ENCODE measurements at regions not wholly inside any gene's neighbourhood (a gene's known extent, or its start where the extent isn't known, plus 50 kb on each side); places are given as distances from the start of the nearest gene placed in this dataset.
A peak's percentile ranks its signal among the peaks of the same experiment; 100 is the strongest.

GRCh38 chr10:129375171-129375570 lies 91.9 kb upstream of the MGMT start (continued):
- TF ChIP-seq TCF7L2 (IDR thresholded peaks at IDR 0.05; ENCODE audit: borderline replicate concordance, extremely low read depth, insufficient read depth, insufficient read length) (no peak), POLR2A (IDR thresholded peaks at IDR 0.05; ENCODE audit: borderline replicate concordance, extremely low read depth, insufficient read depth, insufficient read length) (no peak)

- H3K4me3 ChIP-seq (replicated peaks in 1 of 2; ENCODE audit: low read depth in 1 of 2, low read length in 2 of 2), result no peak overlapping the region
- BruUV-seq (replicated peaks), result no TSS peak
These were observed 91.1 kb upstream of the MGMT start for GRCh38 chr10:129375912-129376311.

GRCh38 chr10:129380279-129380678 lies 86.8 kb upstream of the MGMT start:
- H3K27me3 ChIP-seq (ENCODE audit: insufficient read depth, low read length), result no peaks in the 10 kb centered on the region
- peaks cover 14 to 15% of the 10 kb centered on the region in 2 experiments; a peak in 2 of 4 replicates for H3K9me3 ChIP-seq (ENCODE audit: control insufficient read depth in 1 of 2, insufficient read depth in 1 of 2, low read depth in 1 of 2, low read length in 2 of 2)
- no TSS peak for BruUV-seq (replicated peaks)
- H3K9ac ChIP-seq (ENCODE audit: low read length), result no peak overlapping the region
- no peak overlapping the region for H2AFZ ChIP-seq (ENCODE audit: low read depth, low read length, poor library complexity, severe bottlenecking)
- ChIA-PET CTCF (no interaction called here), POLR2A (no interaction called here), RAD21 (ENCODE audit: low non-redundant PET in 1 of 2, low total read pairs in 2 of 2, uncharacterized antibody in 2 of 2, unreplicated experiment in 2 of 2) (no interaction called here)
- H3K4me2 ChIP-seq (ENCODE audit: low read length), result no peak overlapping the region
- ATAC-seq (no peak), DNase-seq (ENCODE audit: low read depth, low spot score) (no peak)
- no peaks in the 10 kb centered on the region for H3K4me1 ChIP-seq (ENCODE audit: control insufficient read depth in 1 of 2, insufficient read depth in 2 of 2, low read length in 2 of 2)
- H4K20me1 ChIP-seq (ENCODE audit: insufficient read depth), result no peaks in the 10 kb centered on the region
- H3K36me3 ChIP-seq (ENCODE audit: control insufficient read depth in 1 of 2, insufficient read depth in 2 of 2, low read length in 2 of 2), result no peaks in the 10 kb centered on the region
- H3K9me2 ChIP-seq (ENCODE audit: insufficient read depth), result no peaks in the 10 kb centered on the region
- no peak overlapping the region for H3K27ac ChIP-seq (ENCODE audit: low read depth, low read length)
- H3K4me3 ChIP-seq (replicated peaks in 1 of 2; ENCODE audit: low read depth in 1 of 2, low read length in 2 of 2), result no peak overlapping the region
- H3K79me2 ChIP-seq (ENCODE audit: insufficient read depth, low read length), result no peaks in the 10 kb centered on the region
- intact Hi-C loops (cut with micrococcal nuclease), result no loop called here
- TF ChIP-seq EZH2 (IDR thresholded peaks at IDR 0.05), result no peak
- TF ChIP-seq ELF1 (IDR thresholded peaks at IDR 0.05; ENCODE audit: borderline replicate concordance, low read depth), result no peak
- no peak for TF ChIP-seq ATF3 (IDR thresholded peaks at IDR 0.05)
- TF ChIP-seq YY1 (IDR thresholded peaks at IDR 0.05; ENCODE audit: extremely low read depth, insufficient replicate concordance, low read depth, low read length), result no peak
- no peak for TF ChIP-seq ZFX (IDR thresholded peaks at IDR 0.05)
- no peak for TF ChIP-seq ZBTB33 (IDR thresholded peaks at IDR 0.05; ENCODE audit: extremely low read depth, insufficient replicate concordance, low read length)
- no peak for TF ChIP-seq CBX3 (IDR thresholded peaks at IDR 0.05; ENCODE audit: low read depth)
- no peak for TF ChIP-seq SRF (IDR thresholded peaks at IDR 0.05; ENCODE audit: low read depth)
- no peak for TF ChIP-seq REST (IDR thresholded peaks at IDR 0.05; ENCODE audit: low read depth)
- no peak for TF ChIP-seq EZH2phosphoT487 (IDR thresholded peaks at IDR 0.05; ENCODE audit: borderline replicate concordance)
- no peak for TF ChIP-seq EGR1 (IDR thresholded peaks at IDR 0.05; ENCODE audit: low read depth)

More at GRCh38 chr10:129375912-129376311, 91.1 kb upstream of the MGMT start:
- no peaks in the 10 kb centered on the region for H4K20me1 ChIP-seq (ENCODE audit: insufficient read depth)
- no peak for DNase-seq (ENCODE audit: low read depth, low spot score)
- POLR2A ChIA-PET, result no interaction called here
- no peak overlapping the region for H3K9ac ChIP-seq (ENCODE audit: low read length)
- no peaks in the 10 kb centered on the region for H3K9me2 ChIP-seq (ENCODE audit: insufficient read depth)
- intact Hi-C loops (cut with micrococcal nuclease), result no loop called here
- H3K9me3 ChIP-seq (ENCODE audit: control insufficient read depth in 1 of 2, insufficient read depth in 1 of 2, low read depth in 1 of 2, low read length in 2 of 2), result peaks cover 12 to 21% of the 10 kb centered on the region in 2 experiments; a peak in 3 of 4 replicates
- no peak for ATAC-seq
- H2AFZ ChIP-seq (ENCODE audit: low read depth, low read length, poor library complexity, severe bottlenecking), result no peak overlapping the region
- H3K36me3 ChIP-seq (ENCODE audit: control insufficient read depth in 1 of 2, insufficient read depth in 2 of 2, low read length in 2 of 2), result no peaks in the 10 kb centered on the region
- CTCF ChIA-PET, result no interaction called here
- RAD21 ChIA-PET (ENCODE audit: low non-redundant PET in 1 of 2, low total read pairs in 2 of 2, uncharacterized antibody in 2 of 2, unreplicated experiment in 2 of 2), result no interaction called here
- no peaks in the 10 kb centered on the region for H3K79me2 ChIP-seq (ENCODE audit: insufficient read depth, low read length)
- peaks cover 5% of the 10 kb centered on the region; the same call in 1 of the 2 replicates for H3K27me3 ChIP-seq (ENCODE audit: insufficient read depth, low read length)
- H3K4me1 ChIP-seq (ENCODE audit: control insufficient read depth in 1 of 2, insufficient read depth in 2 of 2, low read length in 2 of 2), result no peaks in the 10 kb centered on the region
- no peak for TF ChIP-seq FOSL1 (IDR thresholded peaks at IDR 0.05; ENCODE audit: low read depth)
- TF ChIP-seq ZFX (IDR thresholded peaks at IDR 0.05), result 0 out of 2 replicates have a peak, but pooled peaks have one; percentile 1
- no peak overlapping the region for H3K4me2 ChIP-seq (ENCODE audit: low read length)
- H3K27ac ChIP-seq (ENCODE audit: low read depth, low read length), result no peak overlapping the region
